ENCODE measurements at regions not wholly inside any gene's neighbourhood (a gene's known extent, or its start where the extent isn't known, plus 50 kb on each side); places are given as distances from the start of the nearest gene placed in this dataset.

GRCh38 chr17:71830866-71831265 lies 290.0 kb upstream of the SOX9 start:
- no peak for TF ChIP-seq CTCF (IDR thresholded peaks at IDR 0.05; ENCODE audit: low read depth, low read length, missing input control)
- TF ChIP-seq, protein P1, sequence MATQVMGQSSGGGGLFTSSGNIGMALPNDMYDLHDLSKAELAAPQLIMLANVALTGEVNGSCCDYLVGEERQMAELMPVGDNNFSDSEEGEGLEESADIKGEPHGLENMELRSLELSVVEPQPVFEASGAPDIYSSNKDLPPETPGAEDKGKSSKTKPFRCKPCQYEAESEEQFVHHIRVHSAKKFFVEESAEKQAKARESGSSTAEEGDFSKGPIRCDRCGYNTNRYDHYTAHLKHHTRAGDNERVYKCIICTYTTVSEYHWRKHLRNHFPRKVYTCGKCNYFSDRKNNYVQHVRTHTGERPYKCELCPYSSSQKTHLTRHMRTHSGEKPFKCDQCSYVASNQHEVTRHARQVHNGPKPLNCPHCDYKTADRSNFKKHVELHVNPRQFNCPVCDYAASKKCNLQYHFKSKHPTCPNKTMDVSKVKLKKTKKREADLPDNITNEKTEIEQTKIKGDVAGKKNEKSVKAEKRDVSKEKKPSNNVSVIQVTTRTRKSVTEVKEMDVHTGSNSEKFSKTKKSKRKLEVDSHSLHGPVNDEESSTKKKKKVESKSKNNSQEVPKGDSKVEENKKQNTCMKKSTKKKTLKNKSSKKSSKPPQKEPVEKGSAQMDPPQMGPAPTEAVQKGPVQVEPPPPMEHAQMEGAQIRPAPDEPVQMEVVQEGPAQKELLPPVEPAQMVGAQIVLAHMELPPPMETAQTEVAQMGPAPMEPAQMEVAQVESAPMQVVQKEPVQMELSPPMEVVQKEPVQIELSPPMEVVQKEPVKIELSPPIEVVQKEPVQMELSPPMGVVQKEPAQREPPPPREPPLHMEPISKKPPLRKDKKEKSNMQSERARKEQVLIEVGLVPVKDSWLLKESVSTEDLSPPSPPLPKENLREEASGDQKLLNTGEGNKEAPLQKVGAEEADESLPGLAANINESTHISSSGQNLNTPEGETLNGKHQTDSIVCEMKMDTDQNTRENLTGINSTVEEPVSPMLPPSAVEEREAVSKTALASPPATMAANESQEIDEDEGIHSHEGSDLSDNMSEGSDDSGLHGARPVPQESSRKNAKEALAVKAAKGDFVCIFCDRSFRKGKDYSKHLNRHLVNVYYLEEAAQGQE (IDR thresholded peaks at IDR 0.05): no peak
- TF ChIP-seq HNF4G (IDR thresholded peaks at IDR 0.05): no peak
- no peak for TF ChIP-seq RAD21 (IDR thresholded peaks at IDR 0.05)
- no peak for TF ChIP-seq JUND (IDR thresholded peaks at IDR 0.05)
- TF ChIP-seq SP1 (IDR thresholded peaks at IDR 0.05): no peak
- TF ChIP-seq EGR1 (IDR thresholded peaks at IDR 0.05; ENCODE audit: low read depth in 2 of 2): no peak
- TF ChIP-seq ATF3 (IDR thresholded peaks at IDR 0.05): no peak

All from liver (tissue), 3 donors.